Cardiac muscle cell (in vitro differentiated cells and primary cell): ENCODE measurements at regions not wholly inside any gene's neighbourhood (a gene's known extent, or its start where the extent isn't known, plus 50 kb on each side); places are given as distances from the start of the nearest gene placed in this dataset.
A peak's percentile ranks its signal among the peaks of the same experiment; 100 is the strongest.

Experiments
- DNase-seq, 2 donors: peaks; one replicate each; pipeline versions ENCODE4 v3.0.0 to v3.0.0-alpha.2; 2010 to 2017; ENCODE audit warnings: low read depth in 1 of 2, low spot score in 1 of 2
- H3K27ac ChIP-seq: fragments of 200-600 bp; sonication (generic); 2 replicates; pipeline ENCODE4 v1.5.1; 2016
- H3K27me3 ChIP-seq: fragments of 200-600 bp; sonication (generic); 2 replicates; pipeline ENCODE4 v1.6.0; 2016; ENCODE audit warnings: control low read depth
- H3K36me3 ChIP-seq: fragments of 200-600 bp; sonication (generic); 2 replicates; pipeline ENCODE4 v1.5.1; 2016; ENCODE audit warnings: control low read depth
- H3K4me1 ChIP-seq: fragments of 200-600 bp; sonication (generic); 2 replicates; pipeline ENCODE4 v1.8.1; 2017; ENCODE audit warnings: low read depth, mild to moderate bottlenecking, mixed run types
- H3K4me3 ChIP-seq: fragments of 200-600 bp; sonication (generic); 2 replicates; pipeline ENCODE4 v1.5.1; 2016; ENCODE audit warnings: mild to moderate bottlenecking
- H3K9me3 ChIP-seq: fragments of 200-600 bp; sonication (generic); 2 replicates; pipeline ENCODE4 v1.5.1; 2017; ENCODE audit warnings: low read depth, mild to moderate bottlenecking, control low read depth
- TF ChIP-seq, protein P1 (sequence below): IDR thresholded peaks from 2 replicates; pipeline ENCODE4 v1.5.1; 2012; ENCODE audit warnings: low read depth, mild to moderate bottlenecking, low read length

DNA sequence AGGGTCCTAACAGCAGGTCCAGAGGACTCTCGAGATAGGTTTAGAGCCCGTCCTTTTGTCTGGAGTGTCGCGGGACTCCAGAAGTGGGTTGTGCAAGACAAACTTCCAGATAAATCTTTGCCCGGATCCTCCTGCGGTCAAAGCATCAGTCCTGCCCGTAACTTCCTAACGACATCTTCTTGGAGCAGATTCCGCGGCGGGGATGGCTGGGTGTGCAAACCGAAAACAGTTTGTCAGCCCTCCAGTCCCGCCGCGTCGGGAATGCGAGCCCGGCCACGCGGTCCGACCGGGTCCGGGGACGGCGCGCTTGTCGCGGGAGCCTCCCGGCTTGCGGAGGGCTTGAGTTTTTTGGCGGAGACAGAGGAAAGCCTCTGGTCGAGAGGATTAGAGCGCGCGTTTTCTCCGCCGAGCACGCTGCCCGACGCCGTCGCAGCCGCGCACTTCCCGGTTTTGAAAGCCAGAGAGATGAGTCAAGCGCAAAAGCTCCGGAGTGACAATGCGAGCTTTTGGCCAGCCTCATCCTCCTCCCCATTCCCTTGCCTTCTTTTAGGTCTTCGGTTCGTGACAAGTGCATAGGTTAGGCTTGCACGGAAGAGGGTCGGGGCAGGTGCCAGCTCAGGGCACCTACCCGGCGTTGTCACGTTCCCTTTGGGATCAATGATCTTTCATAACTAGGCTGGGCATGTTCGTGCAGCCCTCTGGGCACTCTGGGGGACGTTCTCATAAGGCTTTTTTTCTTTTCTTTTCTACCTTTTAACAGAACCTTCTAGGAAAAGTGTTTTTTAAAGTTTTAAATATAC lies 91.3 kb upstream of the PRDM1 start:
- peaks cover 85% of the 10 kb centered on the region for H3K27me3 ChIP-seq
- H3K4me1 ChIP-seq: peaks cover 9% of the 10 kb centered on the region
- no peak overlapping the region for H3K27ac ChIP-seq
- H3K36me3 ChIP-seq: no peaks in the 10 kb centered on the region
- H3K9me3 ChIP-seq: no peaks in the 10 kb centered on the region
- peak overlapping the region; percentile 37 for H3K4me3 ChIP-seq
- TF ChIP-seq, protein P1, sequence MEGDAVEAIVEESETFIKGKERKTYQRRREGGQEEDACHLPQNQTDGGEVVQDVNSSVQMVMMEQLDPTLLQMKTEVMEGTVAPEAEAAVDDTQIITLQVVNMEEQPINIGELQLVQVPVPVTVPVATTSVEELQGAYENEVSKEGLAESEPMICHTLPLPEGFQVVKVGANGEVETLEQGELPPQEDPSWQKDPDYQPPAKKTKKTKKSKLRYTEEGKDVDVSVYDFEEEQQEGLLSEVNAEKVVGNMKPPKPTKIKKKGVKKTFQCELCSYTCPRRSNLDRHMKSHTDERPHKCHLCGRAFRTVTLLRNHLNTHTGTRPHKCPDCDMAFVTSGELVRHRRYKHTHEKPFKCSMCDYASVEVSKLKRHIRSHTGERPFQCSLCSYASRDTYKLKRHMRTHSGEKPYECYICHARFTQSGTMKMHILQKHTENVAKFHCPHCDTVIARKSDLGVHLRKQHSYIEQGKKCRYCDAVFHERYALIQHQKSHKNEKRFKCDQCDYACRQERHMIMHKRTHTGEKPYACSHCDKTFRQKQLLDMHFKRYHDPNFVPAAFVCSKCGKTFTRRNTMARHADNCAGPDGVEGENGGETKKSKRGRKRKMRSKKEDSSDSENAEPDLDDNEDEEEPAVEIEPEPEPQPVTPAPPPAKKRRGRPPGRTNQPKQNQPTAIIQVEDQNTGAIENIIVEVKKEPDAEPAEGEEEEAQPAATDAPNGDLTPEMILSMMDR: no peak
- peak; percentile 46 to 59 for DNase-seq

DNA sequence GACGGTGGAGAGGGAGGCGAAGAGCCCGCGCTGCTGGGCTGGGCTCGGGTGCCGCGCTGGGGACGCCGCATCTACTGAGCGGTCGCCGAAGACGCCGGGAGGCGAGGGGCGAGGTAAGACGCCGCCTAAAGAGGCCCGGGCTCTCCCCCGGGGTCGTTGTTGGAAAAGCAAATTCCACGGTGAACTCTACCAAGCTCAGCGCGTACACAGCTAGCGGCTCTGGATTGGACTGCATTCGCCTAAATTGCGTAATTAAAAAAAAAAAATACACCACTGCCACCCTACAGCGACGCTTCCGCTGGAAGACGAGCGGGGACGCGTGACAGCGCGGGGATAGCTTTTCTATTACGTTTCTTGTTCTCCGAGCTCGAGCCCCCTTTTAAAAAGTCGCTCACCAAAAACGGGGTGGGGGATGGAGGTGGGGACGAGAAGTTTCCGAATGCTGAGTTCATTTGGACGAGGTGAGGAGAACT lies 92.0 kb upstream of the PRDM1 start:
- Histone ChIP-seq H3K4me1 (peaks cover 9% of the 10 kb centered on the region), H3K36me3 (no peaks in the 10 kb centered on the region), H3K27ac (no peak overlapping the region), H3K4me3 (peak overlapping the region; percentile 37), H3K9me3 (no peaks in the 10 kb centered on the region), H3K27me3 (peaks cover 92% of the 10 kb centered on the region)
- TF ChIP-seq, protein P1: no peak
- DNase-seq: peak; percentile 29 to 42

DNA sequence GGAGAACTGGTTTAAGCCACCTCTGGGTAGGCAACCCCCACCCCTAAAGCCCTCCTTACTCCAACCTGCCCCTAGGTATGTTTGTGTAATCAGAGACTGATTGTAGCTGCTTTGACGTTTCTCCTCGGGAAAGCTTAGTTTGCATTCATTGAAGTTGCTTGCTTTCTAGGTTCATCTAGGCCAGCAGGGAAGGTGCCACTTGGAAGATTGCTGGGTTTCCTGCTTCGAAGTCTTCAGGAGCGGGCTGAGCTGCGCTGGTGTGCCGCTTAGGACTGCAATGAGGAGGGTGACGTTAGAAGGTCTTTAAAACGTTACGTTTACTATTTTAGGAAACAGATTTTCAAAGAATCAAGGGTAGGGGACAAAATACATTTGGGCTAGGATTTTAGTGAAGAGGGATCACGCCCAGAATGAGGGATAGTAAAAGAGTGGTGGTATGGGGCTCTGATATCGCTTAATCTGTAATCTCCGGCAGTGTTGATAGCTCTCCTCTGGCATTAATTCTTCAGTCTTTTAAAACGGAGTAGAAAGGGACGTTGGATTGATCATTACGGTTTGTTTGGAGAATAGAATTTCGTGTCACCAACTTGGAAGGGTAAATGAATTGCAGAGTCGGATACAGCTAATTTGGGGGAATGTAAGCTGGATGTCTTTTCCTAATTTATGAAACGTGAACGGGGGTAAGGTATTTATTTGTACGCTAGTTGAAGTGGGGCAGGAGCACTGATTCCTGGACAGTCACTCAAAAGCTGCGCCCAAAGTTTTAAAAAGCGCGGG lies 92.6 kb upstream of the PRDM1 start:
- Histone ChIP-seq H3K9me3 (no peaks in the 10 kb centered on the region), H3K4me3 (peak overlapping the region; percentile 37), H3K27ac (no peak overlapping the region), H3K36me3 (no peaks in the 10 kb centered on the region), H3K27me3 (peaks cover 97% of the 10 kb centered on the region), H3K4me1 (peaks cover 9% of the 10 kb centered on the region)
- TF ChIP-seq, protein P1: no peak
- peak in 1 of 2 donors; percentile 40 for DNase-seq

DNA sequence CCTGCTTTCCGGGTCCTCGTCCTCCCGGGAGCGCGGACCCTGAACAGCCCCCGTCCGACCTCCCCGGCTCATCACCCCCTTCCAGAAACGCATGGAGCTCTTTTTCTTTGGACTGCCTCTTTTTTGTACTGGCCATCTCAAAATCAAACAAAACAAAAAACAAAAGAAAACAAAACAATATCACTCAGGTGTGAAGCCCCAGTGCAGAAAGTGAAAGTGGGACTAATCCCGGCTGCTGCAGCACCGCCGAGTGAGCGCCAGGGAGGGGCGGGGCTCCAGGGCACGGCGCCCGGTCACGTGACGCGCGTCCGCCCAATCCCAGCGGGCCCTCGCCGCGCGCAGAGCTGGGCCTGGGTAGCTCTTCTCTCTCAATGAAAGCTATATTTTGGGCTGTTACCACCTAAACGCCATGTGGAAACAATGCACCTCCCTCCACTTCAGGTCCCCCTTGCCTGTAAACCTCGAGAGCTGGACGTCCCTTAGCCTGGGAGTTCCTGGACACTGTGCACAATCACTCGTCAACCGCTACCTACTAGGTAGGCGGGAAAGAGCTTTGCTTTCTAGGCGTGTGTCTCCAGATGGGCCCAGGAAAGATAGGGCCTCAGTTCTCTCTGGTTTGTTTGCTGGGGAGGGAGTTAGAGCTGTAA lies 93.7 kb upstream of the PRDM1 start:
- peaks cover 97% of the 10 kb centered on the region for H3K27me3 ChIP-seq
- TF ChIP-seq, protein P1: no peak
- H3K27ac ChIP-seq: no peak overlapping the region
- no peaks in the 10 kb centered on the region for H3K9me3 ChIP-seq
- H3K36me3 ChIP-seq: no peaks in the 10 kb centered on the region
- peaks cover 9% of the 10 kb centered on the region for H3K4me1 ChIP-seq
- peak overlapping the region; percentile 60 for H3K4me3 ChIP-seq
- DNase-seq: peak; percentile 77 to 85

DNA sequence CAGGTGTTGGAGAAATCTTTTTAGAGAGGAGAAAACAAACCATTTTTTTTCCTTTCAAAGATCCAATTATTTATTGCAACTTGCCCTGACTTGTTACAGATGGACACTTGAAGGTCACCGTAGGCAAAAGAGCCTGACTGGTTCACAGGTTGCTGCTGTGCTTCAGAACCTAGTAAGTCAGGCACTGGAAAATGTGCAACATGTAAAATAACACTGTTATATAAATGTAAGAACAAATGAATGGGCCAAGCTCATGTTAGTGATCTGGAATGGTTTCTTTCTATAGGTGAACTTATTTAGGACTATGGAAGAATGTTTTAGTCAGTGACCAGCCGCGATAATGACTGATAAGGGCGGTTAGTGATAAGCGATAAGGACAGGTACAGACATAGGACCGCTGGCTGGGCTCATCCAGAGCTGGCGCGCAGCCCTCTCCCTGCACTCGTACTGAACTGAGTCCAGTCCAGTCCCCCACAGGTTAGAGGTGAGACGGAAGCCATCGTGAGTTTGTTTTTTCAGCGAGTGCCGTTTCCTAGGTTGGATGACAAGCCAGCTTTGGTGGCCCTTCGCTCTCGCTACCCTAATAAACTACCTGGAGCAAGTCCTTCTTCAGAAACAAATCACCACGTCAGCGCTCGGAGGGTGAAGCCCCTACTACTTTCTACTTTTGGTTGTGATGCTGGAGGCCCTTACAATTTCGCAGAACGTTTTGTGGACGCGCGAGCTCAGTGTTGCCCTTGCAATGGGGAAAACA lies 94.4 kb upstream of the PRDM1 start:
- H3K9me3 ChIP-seq: no peaks in the 10 kb centered on the region
- H3K4me1 ChIP-seq: peaks cover 9% of the 10 kb centered on the region
- peak overlapping the region; percentile 60 for H3K4me3 ChIP-seq
- peaks cover 97% of the 10 kb centered on the region for H3K27me3 ChIP-seq
- no peak overlapping the region for H3K27ac ChIP-seq
- H3K36me3 ChIP-seq: no peaks in the 10 kb centered on the region
- TF ChIP-seq, protein P1: no peak
- peak in 1 of 2 donors; percentile 24 for DNase-seq
